Activated CD4-positive, alpha-beta memory T cell treated with anti-CD3 and anti-CD28 coated beads, Interleukin-2, amount 10 ng/mL, durations not matched to agents 7 days and 5 days (primary cell): ENCODE measurements at regions not wholly inside any gene's neighbourhood (a gene's known extent, or its start where the extent isn't known, plus 50 kb on each side); places are given as distances from the start of the nearest gene placed in this dataset.

ENCODE experiments used
- CTCF ChIA-PET: fragments of 350-600 bp; sonication (Branson Sonifier 250); formaldehyde crosslinking; loops from one replicate; lab custom pipeline; 2021; ENCODE audit warnings: antibody characterized with exemption, inconsistent platforms; lab: Charles Lee
- POLR2A ChIA-PET: fragments of 350-600 bp; sonication (Branson Sonifier 250); formaldehyde crosslinking; loops from one replicate; lab custom pipeline; 2021; ENCODE audit warnings: antibody characterized with exemption; lab: Charles Lee
- DNase-seq: peaks from one replicate; pipeline ENCODE4 v3.0.0-alpha.2; 2020
- H3K27ac Mint-ChIP-seq: one replicate; pipeline ENCODE4 v1.8.0; 2021; ENCODE audit warnings: mild to moderate bottlenecking, mixed read lengths
- H3K27me3 Mint-ChIP-seq: one replicate; pipeline ENCODE4 v1.8.0; 2021; ENCODE audit warnings: mixed read lengths
- H3K36me3 Mint-ChIP-seq: one replicate; pipeline ENCODE4 v1.8.0; 2021; ENCODE audit warnings: low read depth, mixed read lengths
- H3K4me1 Mint-ChIP-seq: one replicate; pipeline ENCODE4 v1.8.0; 2021; ENCODE audit warnings: mixed read lengths
- H3K4me3 Mint-ChIP-seq: one replicate; pipeline ENCODE4 v1.8.0; 2021; ENCODE audit warnings: mild to moderate bottlenecking, mixed read lengths
- H3K9me3 Mint-ChIP-seq: one replicate; pipeline ENCODE4 v1.8.0; 2021; ENCODE audit warnings: mixed read lengths

DNA sequence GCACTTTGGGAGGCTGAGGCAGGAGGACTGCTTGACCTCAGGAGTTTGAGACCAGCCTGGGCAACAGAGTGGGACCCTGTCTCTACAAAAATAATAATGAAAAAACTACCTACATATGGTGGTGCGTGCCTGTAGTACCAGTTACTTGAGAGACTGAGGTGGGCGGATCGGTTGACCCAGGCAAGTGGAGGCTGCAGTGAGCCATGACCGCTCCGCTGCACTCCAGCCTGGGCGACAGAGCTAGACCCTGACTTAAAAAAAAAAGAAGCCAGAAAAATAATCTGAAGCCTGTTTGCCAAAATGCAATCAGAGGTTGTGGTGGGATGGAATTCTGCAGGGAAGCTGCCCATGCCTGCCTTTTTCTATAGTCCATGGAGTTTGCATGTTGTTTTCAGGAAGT, 50.4 kb upstream of the GGTA1 start:
- H3K9me3 Mint-ChIP-seq, result no peaks in the 10 kb centered on the region
- no peak overlapping the region for H3K27ac Mint-ChIP-seq
- no peak overlapping the region for H3K4me3 Mint-ChIP-seq
- no peak for DNase-seq
- H3K36me3 Mint-ChIP-seq, result no peaks in the 10 kb centered on the region
- peaks cover 3% of the 10 kb centered on the region for H3K4me1 Mint-ChIP-seq
- peaks cover 11% of the 10 kb centered on the region for H3K27me3 Mint-ChIP-seq
- ChIA-PET POLR2A (no interaction called here), CTCF (interaction anchor here (1.1 to 2.1 kb wide), 8 partner anchors 10 to 230 kb away, joined by 3 to 6 read pairs (median 4); no protein-coding TSS in a partner anchor)

DNA sequence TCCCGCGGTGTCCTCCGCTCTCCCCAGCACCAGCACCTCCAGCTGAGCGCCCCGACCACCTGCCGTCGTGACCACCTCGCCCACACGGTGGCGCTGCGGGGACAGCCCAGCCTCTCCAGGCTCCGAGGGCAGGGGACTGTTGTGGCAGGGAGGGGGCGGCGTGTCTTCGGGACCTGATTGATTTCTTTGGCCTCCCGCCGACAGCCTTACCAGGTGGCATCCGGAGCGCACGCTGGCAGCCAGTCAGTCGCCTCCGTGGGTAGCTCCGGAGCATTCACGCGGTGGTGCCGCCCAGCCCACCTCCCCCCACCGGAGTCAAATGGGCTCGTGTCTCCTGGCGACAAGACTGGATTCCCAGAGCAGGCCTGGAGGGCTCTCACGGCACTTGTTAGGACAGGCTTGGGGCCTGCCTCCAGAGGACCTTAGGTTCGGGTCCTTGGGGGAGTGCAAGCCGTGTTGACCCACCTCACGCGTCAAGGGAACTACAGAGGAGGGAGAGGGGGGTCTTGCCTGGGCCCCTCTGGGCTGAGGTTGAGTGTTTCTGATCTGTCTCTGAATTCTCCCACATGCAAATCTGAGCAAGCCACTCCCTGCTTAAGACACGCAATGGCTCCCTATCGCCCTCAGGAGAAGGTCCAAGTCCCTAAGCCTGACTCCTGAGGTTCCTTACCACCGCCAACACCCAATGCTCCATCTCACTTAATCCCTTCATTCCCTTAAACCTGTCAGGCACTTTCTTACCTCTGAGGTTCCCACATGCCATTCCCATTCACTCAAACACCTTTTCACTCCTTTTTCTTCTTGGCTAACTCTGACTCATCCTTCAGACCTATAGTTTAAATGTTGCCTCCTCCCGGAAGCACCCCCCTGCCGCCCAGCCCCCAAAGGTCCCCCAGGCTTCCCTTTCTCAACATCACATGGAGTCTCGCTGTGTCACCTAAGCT, 51.2 kb upstream of the GGTA1 start:
- Mint-ChIP-seq H3K4me3 (no peak overlapping the region), H3K36me3 (no peaks in the 10 kb centered on the region), H3K9me3 (no peaks in the 10 kb centered on the region), H3K27me3 (peaks cover 11% of the 10 kb centered on the region), H3K27ac (no peak overlapping the region), H3K4me1 (peaks cover 3% of the 10 kb centered on the region)
- POLR2A ChIA-PET, result no interaction called here
- DNase-seq, result peak; percentile 73
- CTCF ChIA-PET, result interaction anchor here (1.1 to 2.1 kb wide), 8 partner anchors 10 to 231 kb away, joined by 3 to 6 read pairs (median 4); no protein-coding TSS in a partner anchor

DNA sequence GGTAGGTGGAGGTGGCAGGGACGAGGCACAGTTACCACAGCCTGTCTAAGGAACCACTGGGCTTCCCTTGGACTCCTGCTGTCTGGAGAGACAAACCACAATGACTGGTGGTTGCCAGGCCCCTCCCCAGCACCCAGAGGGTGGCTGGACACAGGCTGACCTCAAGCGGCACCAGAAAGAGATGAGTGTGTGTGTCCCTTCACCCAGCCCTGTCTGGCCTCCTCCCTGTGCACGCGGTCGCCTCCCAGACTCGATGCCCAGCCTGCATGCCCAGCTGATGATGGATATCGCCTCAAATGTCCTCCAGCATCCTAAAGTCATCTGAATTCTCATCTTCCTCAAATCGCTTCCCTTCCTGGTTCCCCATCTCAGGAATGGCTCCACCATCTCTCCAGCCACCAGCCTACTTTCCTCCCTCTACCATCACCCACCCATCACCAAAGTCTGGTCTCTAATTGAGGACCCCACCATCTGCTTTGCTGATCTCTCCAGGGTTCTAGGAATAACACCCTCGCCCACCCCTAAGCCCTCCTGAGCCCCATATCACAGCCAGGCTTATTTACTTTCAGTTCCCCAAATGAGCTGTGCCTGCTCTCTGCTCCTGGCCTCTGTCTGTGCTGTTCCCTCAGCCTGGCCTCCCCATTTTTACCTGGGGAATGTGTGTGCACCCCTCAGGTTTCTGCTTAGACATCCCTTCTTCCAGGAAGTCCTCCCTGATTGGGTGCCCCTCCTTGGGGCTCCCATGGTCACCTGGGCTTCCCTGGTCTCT, 52.5 kb upstream of the GGTA1 start:
- ChIA-PET CTCF (no interaction called here), POLR2A (no interaction called here)
- Mint-ChIP-seq H3K36me3 (no peaks in the 10 kb centered on the region), H3K4me1 (peaks cover 5% of the 10 kb centered on the region), H3K27me3 (peaks cover 14% of the 10 kb centered on the region), H3K27ac (no peak overlapping the region), H3K4me3 (no peak overlapping the region), H3K9me3 (no peaks in the 10 kb centered on the region)
- DNase-seq, result no peak

- CTCF ChIA-PET, result interaction anchor here (0.6 to 4.0 kb wide), 5 partner anchors 10 to 175 kb away, joined by 3 to 24 read pairs (median 4); no protein-coding TSS in a partner anchor
Observed at GRCh38 chr9:121556082-121556481, 56.4 kb upstream of the GGTA1 start.

DNA sequence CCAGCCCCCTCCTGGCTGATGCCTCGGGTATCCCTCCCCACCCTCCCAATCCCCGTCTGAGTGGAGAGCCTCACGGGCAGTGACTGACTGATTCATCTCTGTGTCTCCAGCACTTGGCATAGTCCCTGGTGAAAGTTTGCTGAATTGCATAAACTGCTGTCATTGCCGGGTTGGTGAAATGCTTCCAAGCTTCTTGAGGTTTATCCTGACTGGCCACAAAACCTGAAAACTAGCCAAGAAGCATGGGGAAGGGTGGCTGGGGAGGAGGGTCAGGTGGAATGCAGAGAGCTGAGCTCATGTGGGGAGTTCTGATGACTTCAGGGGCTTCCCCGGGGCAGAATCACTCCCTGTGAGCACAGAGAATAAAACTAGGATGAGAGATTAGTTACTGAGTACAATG, 56.9 kb upstream of the GGTA1 start:
- no peak overlapping the region for H3K27ac Mint-ChIP-seq
- no peaks in the 10 kb centered on the region for H3K9me3 Mint-ChIP-seq
- H3K4me1 Mint-ChIP-seq, result peaks cover 14% of the 10 kb centered on the region
- POLR2A ChIA-PET, result no interaction called here
- CTCF ChIA-PET, result interaction anchor here (1.0 to 4.0 kb wide), 3 partner anchors 10 to 174 kb away, joined by 3 to 24 read pairs (median 4); no protein-coding TSS in a partner anchor
- H3K27me3 Mint-ChIP-seq, result peaks cover 10% of the 10 kb centered on the region
- H3K36me3 Mint-ChIP-seq, result no peaks in the 10 kb centered on the region
- H3K4me3 Mint-ChIP-seq, result no peak overlapping the region
- no peak for DNase-seq

More at GRCh38 chr9:121556082-121556481, 56.4 kb upstream of the GGTA1 start:
- no peak overlapping the region for H3K4me3 Mint-ChIP-seq
- no peaks in the 10 kb centered on the region for H3K9me3 Mint-ChIP-seq
- DNase-seq, result no peak
- peaks cover 13% of the 10 kb centered on the region for H3K27me3 Mint-ChIP-seq
- no peak overlapping the region for H3K27ac Mint-ChIP-seq
- no peaks in the 10 kb centered on the region for H3K36me3 Mint-ChIP-seq
- POLR2A ChIA-PET, result no interaction called here
- peaks cover 15% of the 10 kb centered on the region for H3K4me1 Mint-ChIP-seq

GRCh38 chr9:121557581-121558447, 58.2 kb upstream of the GGTA1 start:
- peaks cover 8% of the 10 kb centered on the region for H3K27me3 Mint-ChIP-seq
- ChIA-PET CTCF (interaction anchor here (4.0 kb wide), 1 partner anchor 12 kb away, joined by 24 read pairs; no protein-coding TSS in a partner anchor), POLR2A (no interaction called here)
- peaks cover 14% of the 10 kb centered on the region for H3K4me1 Mint-ChIP-seq
- no peaks in the 10 kb centered on the region for H3K9me3 Mint-ChIP-seq
- no peak overlapping the region for H3K4me3 Mint-ChIP-seq
- no peaks in the 10 kb centered on the region for H3K36me3 Mint-ChIP-seq
- peak; percentile 37 for DNase-seq
- H3K27ac Mint-ChIP-seq, result no peak overlapping the region

- Mint-ChIP-seq H3K36me3 (no peaks in the 10 kb centered on the region), H3K27ac (no peak overlapping the region), H3K4me3 (no peak overlapping the region), H3K27me3 (peaks cover 8% of the 10 kb centered on the region), H3K9me3 (no peaks in the 10 kb centered on the region), H3K4me1 (peaks cover 14% of the 10 kb centered on the region)
- ChIA-PET CTCF (interaction anchor here (4.0 kb wide), 1 partner anchor 12 kb away, joined by 24 read pairs; no protein-coding TSS in a partner anchor), POLR2A (no interaction called here)
- no peak for DNase-seq
Observed at GRCh38 chr9:121558473-121558872, 58.8 kb upstream of the GGTA1 start.

- DNase-seq, result no peak
- no peak overlapping the region for H3K4me3 Mint-ChIP-seq
- ChIA-PET POLR2A (no interaction called here), CTCF (no interaction called here)
- H3K27ac Mint-ChIP-seq, result no peak overlapping the region
- no peaks in the 10 kb centered on the region for H3K36me3 Mint-ChIP-seq
- peaks cover 14% of the 10 kb centered on the region for H3K4me1 Mint-ChIP-seq
- no peaks in the 10 kb centered on the region for H3K9me3 Mint-ChIP-seq
- H3K27me3 Mint-ChIP-seq, result peaks cover 8% of the 10 kb centered on the region
Observed at GRCh38 chr9:121559183-121559582, 59.5 kb upstream of the GGTA1 start.

GRCh38 chr9:121560921-121561320, 61.3 kb upstream of the GGTA1 start:
- Mint-ChIP-seq H3K9me3 (no peaks in the 10 kb centered on the region), H3K4me3 (no peak overlapping the region), H3K27ac (no peak overlapping the region), H3K27me3 (peaks cover 7% of the 10 kb centered on the region), H3K4me1 (peaks cover 14% of the 10 kb centered on the region), H3K36me3 (no peaks in the 10 kb centered on the region)
- DNase-seq, result no peak
- CTCF ChIA-PET, result interaction anchor here (0.5 to 2.4 kb wide), 4 partner anchors 10 to 29 kb away, joined by 3 to 6 read pairs (median 4); no protein-coding TSS in a partner anchor
- POLR2A ChIA-PET, result no interaction called here

- no peaks in the 10 kb centered on the region for H3K9me3 Mint-ChIP-seq
- CTCF ChIA-PET, result interaction anchor here (0.5 to 2.4 kb wide), 5 partner anchors 11 to 30 kb away, joined by 3 to 6 read pairs (median 4); no protein-coding TSS in a partner anchor
- POLR2A ChIA-PET, result no interaction called here
Observed at GRCh38 chr9:121561385-121562222, 62.0 kb upstream of the GGTA1 start.

DNA sequence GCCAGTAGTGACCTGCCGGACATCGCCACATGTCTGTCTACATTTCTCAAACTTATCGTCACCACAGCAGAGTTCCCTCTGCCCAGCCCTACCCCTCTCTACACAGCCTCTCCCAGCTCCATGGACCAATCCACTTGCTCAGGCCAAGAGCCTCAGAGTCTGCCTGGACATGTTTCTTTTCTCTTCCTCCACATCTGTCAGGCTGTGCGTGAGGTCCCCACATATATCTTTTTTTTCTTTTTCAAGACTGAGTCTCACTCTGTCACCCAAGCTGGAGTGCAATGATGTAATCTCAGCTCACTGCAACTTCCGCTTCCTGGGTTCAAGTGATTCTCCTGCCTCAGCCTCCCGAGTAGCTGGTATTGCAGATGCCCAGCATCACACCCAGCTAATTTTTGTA, 62.7 kb upstream of the GGTA1 start:
- ChIA-PET CTCF (interaction anchor here (1.2 to 2.4 kb wide), 2 partner anchors 12 to 16 kb away, joined by 3 to 6 read pairs; no protein-coding TSS in a partner anchor), POLR2A (no interaction called here)
- no peak for DNase-seq
- H3K4me1 Mint-ChIP-seq, result peaks cover 11% of the 10 kb centered on the region
- no peaks in the 10 kb centered on the region for H3K9me3 Mint-ChIP-seq
- no peak overlapping the region for H3K27ac Mint-ChIP-seq
- H3K36me3 Mint-ChIP-seq, result no peaks in the 10 kb centered on the region
- H3K27me3 Mint-ChIP-seq, result peaks cover 2% of the 10 kb centered on the region
- H3K4me3 Mint-ChIP-seq, result no peak overlapping the region

More at GRCh38 chr9:121561385-121562222, 62.0 kb upstream of the GGTA1 start:
- Mint-ChIP-seq H3K36me3 (no peaks in the 10 kb centered on the region), H3K4me1 (peaks cover 13% of the 10 kb centered on the region), H3K27me3 (peaks cover 5% of the 10 kb centered on the region), H3K4me3 (no peak overlapping the region), H3K27ac (no peak overlapping the region)
- DNase-seq, result no peak
